NT2/D1 (cell line): ENCODE measurements at regions not wholly inside any gene's neighbourhood (a gene's known extent, or its start where the extent isn't known, plus 50 kb on each side); places are given as distances from the start of the nearest gene placed in this dataset.

ENCODE experiments used
- DNase-seq: peaks from one replicate; pipeline ENCODE4 v3.0.0-alpha.2; 2011; ENCODE audit warnings: low read depth, low spot score
- H3K27me3 ChIP-seq: 2 replicates; pipeline ENCODE4 v1.6.0; 2011; ENCODE audit warnings: mild to moderate bottlenecking; ENCODE audit not compliant: insufficient read length, insufficient read depth
- H3K36me3 ChIP-seq: 2 replicates; pipeline ENCODE4 v1.6.1; 2011; ENCODE audit warnings: mild to moderate bottlenecking, low read length, mixed read lengths; ENCODE audit not compliant: insufficient read depth, insufficient read length
- H3K4me1 ChIP-seq: 2 replicates; pipeline ENCODE4 v1.5.1; 2011; ENCODE audit not compliant: insufficient read depth, insufficient read length
- H3K4me3 ChIP-seq: 2 replicates; pipeline ENCODE4 v1.5.1; 2011; ENCODE audit warnings: low read depth; ENCODE audit not compliant: insufficient read length
- H3K9ac ChIP-seq: 2 replicates; pipeline ENCODE4 v1.6.0; 2011; ENCODE audit warnings: low read depth; ENCODE audit not compliant: insufficient read length
- H3K9me3 ChIP-seq: 2 replicates; pipeline ENCODE4 v1.5.1; 2011; ENCODE audit warnings: mild to moderate bottlenecking, low read length; ENCODE audit not compliant: insufficient read depth
- SUZ12 ChIP-seq: IDR thresholded peaks from 2 replicates; pipeline ENCODE4 v1.6.1; 2011; ENCODE audit not compliant: insufficient read length, insufficient read depth; ENCODE audit errors: extremely low read depth
- YY1 ChIP-seq: IDR thresholded peaks from 2 replicates; pipeline ENCODE4 v1.6.1; 2011; ENCODE audit not compliant: insufficient read length, insufficient read depth
- ZNF274 ChIP-seq: IDR thresholded peaks from 2 replicates; pipeline ENCODE4 v1.6.1; 2011; ENCODE audit warnings: mild to moderate bottlenecking, low read depth, low read length

GRCh38 chr11:69878144-69878883 is 59.1 kb upstream of the FGF3 start:
- H3K9ac ChIP-seq = no peak overlapping the region
- TF ChIP-seq ZNF274 (no peak), YY1 (no peak)
- DNase-seq = no peak
- H3K27me3 ChIP-seq = no peaks in the 10 kb centered on the region
- H3K4me1 ChIP-seq = peaks cover 5% of the 10 kb centered on the region
- no peaks in the 10 kb centered on the region for H3K9me3 ChIP-seq
- H3K4me3 ChIP-seq = no peak overlapping the region
- no peaks in the 10 kb centered on the region for H3K36me3 ChIP-seq

GRCh38 chr11:69878927-69879728 is 59.9 kb upstream of the FGF3 start:
- TF ChIP-seq YY1 (no peak), ZNF274 (no peak), SUZ12 (no peak)
- Histone ChIP-seq H3K9me3 (no peaks in the 10 kb centered on the region), H3K27me3 (no peaks in the 10 kb centered on the region), H3K36me3 (no peaks in the 10 kb centered on the region), H3K4me1 (peaks cover 5% of the 10 kb centered on the region), H3K4me3 (no peak overlapping the region), H3K9ac (no peak overlapping the region)
- DNase-seq = no peak

GRCh38 chr11:69879729-69880005 is 60.5 kb upstream of the FGF3 start:
- Histone ChIP-seq H3K27me3 (no peaks in the 10 kb centered on the region), H3K36me3 (no peaks in the 10 kb centered on the region), H3K4me1 (peaks cover 5% of the 10 kb centered on the region), H3K9ac (no peak overlapping the region), H3K9me3 (no peaks in the 10 kb centered on the region), H3K4me3 (no peak overlapping the region)
- no peak for DNase-seq
- no peak for TF ChIP-seq SUZ12

- TF ChIP-seq ZNF274 (no peak), SUZ12 (no peak)
- Histone ChIP-seq H3K4me3 (no peak overlapping the region), H3K4me1 (peaks cover 5% of the 10 kb centered on the region), H3K9me3 (no peaks in the 10 kb centered on the region), H3K36me3 (no peaks in the 10 kb centered on the region), H3K27me3 (no peaks in the 10 kb centered on the region), H3K9ac (no peak overlapping the region)
- no peak for DNase-seq
Observed at GRCh38 chr11:69880041-69880825, 61.0 kb upstream of the FGF3 start.

GRCh38 chr11:69880826-69881445 is 61.7 kb upstream of the FGF3 start:
- Histone ChIP-seq H3K9ac (no peak overlapping the region), H3K27me3 (no peaks in the 10 kb centered on the region), H3K36me3 (no peaks in the 10 kb centered on the region), H3K4me3 (no peak overlapping the region), H3K9me3 (no peaks in the 10 kb centered on the region), H3K4me1 (peaks cover 5% of the 10 kb centered on the region)
- no peak for DNase-seq
- TF ChIP-seq SUZ12 (no peak), ZNF274 (no peak), YY1 (no peak)

- H3K9ac ChIP-seq = no peak overlapping the region
- no peak for TF ChIP-seq SUZ12
- TF ChIP-seq YY1 = no peak
- TF ChIP-seq ZNF274 = no peak
- H3K4me1 ChIP-seq = peaks cover 5% of the 10 kb centered on the region
- H3K4me3 ChIP-seq = no peak overlapping the region
- no peak for DNase-seq
- H3K27me3 ChIP-seq = no peaks in the 10 kb centered on the region
- no peaks in the 10 kb centered on the region for H3K36me3 ChIP-seq
- H3K9me3 ChIP-seq = no peaks in the 10 kb centered on the region
Observed at GRCh38 chr11:69881467-69882269, 62.5 kb upstream of the FGF3 start.

- H3K36me3 ChIP-seq = no peaks in the 10 kb centered on the region
- no peak overlapping the region for H3K4me3 ChIP-seq
- TF ChIP-seq YY1 = no peak
- no peak for TF ChIP-seq ZNF274
- no peak for TF ChIP-seq SUZ12
- peaks cover 5% of the 10 kb centered on the region for H3K4me1 ChIP-seq
- H3K9me3 ChIP-seq = no peaks in the 10 kb centered on the region
- DNase-seq = no peak
- H3K27me3 ChIP-seq = no peaks in the 10 kb centered on the region
- H3K9ac ChIP-seq = no peak overlapping the region
Observed at GRCh38 chr11:69882270-69882608, 63.0 kb upstream of the FGF3 start.
